ENCODE measurements at regions not wholly inside any gene's neighbourhood (a gene's known extent, or its start where the extent isn't known, plus 50 kb on each side); places are given as distances from the start of the nearest gene placed in this dataset.

- TF ChIP-seq CTCF (IDR thresholded peaks at IDR 0.05) (no peak), POLR2A (IDR thresholded peaks at IDR 0.05) (no peak)
These were observed 483.6 kb downstream of the PCDH20 start for GRCh38 chr13:60931858-60932546.

Measured in Peyer's patch (tissue), 4 donors.